HG03135 (cell line): ENCODE measurements at regions not wholly inside any gene's neighbourhood (a gene's known extent, or its start where the extent isn't known, plus 50 kb on each side); places are given as distances from the start of the nearest gene placed in this dataset.

Experiments used
- ATAC-seq: cut with Tn5 transposase; IDR thresholded peaks from one replicate; pipeline ENCODE4 v1.9.1; 2021; ENCODE audit warnings: mild to moderate bottlenecking, moderate library complexity; ENCODE audit not compliant: unreplicated experiment

DNA sequence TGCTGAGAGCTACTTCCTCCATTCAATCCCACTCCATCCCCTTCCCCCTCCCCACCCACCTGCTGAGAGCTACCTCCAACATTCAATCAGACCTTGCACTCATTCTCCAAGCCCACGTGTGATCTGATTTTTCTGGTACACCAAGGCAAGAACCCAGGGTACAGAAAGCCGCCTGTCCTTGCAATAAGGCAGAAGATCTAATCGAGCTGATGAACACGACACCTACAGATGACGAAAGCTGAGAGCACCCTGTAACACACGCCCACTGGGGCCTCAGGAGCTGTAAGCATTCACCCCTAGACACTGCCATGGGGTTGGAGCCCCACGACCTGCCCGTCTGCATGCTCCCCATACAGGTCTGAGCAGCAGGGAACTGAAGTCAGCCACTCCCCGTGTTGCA is 58.3 kb downstream of the TRIML1 start:
- ATAC-seq: no peak

DNA sequence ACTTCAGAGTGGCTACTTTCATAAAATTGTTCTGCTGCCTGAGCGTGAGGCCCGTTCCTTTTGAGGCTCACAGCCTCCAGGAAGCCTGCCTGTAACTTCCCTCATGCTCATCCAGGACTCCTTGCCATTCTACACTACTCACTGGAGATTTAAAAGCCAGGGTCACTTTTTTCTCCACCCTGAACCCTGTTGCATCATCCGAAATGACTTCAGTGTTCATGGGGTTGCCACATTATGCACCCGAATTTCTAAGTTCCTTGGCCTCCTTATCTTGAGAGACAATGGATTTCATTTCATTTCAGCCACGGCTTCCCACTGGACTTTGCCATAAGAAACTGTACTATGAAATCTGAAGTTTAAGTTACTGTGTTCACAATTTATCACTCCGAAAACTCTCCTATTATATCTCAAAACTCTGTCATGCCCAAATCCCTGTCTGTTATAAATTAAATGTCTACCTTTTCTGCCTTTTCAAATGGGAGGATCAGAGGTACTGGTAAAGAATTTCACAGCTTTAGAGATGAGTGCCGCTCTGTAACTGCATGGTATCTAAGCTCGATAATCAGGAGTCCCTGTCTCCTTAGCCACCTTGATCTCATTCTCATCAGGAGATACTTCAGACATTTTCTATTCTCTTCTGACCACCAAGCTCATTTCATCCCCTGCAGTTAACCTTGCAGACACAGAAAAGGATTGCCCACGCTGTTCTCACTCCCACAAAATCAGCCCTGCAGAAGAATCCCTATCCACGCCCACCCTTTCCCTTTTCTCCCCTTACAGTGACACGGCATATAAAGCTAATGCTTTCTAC is 59.9 kb downstream of the TRIML1 start:
- ATAC-seq: no peak

DNA sequence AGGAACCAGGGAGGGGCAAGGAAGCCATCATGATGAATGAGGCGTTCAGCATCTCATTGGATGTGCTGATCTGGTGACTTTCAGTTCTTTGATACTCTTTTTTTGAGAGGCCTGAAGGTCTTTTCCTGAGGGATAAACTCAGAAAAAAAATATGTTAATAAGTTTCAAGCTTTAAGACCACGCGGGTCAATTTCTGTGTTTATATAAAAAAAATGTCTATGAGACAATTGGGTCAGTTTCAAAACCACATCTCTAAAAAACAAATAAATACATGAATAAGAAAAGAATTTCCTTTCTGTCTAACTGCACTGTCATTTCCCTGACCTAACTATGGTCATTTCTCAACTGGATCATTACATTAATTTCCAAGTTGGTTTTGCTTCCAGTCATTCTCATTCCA is 62.6 kb downstream of the TRIML1 start:
- ATAC-seq: no peak

DNA sequence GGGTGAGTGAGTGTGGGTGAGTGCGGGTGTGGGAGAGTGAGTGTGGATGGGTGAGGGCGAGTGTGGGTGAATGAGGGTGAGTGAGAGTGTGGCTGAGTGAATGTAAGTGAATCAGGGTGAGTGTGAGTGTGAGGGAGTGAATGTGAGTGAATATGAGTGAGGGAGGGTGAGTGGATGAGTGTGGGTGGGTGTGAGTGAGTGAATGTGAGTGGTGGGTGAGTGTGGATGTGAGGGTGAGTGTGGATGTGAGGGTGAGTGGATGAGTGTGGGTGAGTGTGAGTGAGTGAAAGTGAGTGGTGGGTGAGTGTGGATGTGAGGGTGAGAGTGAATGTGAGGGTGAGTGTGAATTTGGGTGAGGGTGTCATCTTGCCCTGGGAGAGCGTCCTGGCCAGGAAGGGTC is 67.5 kb downstream of the TRIML1 start:
- ATAC-seq: no peak

DNA sequence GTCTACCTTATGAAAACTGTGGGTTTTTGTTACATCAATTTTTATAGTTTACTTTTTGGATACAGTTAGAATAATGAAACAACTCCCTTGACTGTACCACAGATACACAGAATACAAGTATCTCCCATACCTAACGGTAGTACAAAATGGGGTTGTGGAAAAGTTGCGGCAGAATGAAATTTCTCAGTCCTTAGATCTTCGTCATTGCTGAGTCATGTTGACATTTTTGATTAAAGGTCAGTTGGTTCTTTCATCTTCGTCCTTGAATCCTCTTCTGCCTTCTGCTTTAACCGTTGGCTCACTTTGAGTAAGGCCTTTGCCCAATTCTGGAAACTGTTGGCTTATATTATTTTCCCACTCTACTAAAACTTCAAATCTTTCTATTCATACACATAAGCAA is 75.6 kb downstream of the TRIML1 start:
- no peak for ATAC-seq

DNA sequence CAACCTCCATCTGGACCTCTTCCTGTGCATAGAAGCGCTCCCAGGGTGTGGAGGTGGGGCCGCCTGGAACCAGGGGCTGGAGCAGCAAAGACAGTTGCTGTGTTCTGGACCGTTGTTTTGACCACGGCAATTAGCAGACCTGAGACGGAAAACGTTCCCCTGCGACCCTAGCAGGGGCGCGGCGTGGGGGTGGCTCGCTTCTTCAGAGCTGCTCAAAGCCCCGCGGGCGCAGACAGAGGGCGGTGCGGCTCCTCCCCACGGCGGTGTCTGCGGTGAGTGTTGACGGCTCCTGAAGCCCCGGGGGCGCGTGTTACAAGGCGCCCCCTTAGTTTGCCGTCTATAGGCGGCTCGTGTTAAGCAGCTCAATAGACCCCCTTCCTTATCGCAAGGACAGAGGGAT is 79.2 kb downstream of the TRIML1 start:
- no peak for ATAC-seq

DNA sequence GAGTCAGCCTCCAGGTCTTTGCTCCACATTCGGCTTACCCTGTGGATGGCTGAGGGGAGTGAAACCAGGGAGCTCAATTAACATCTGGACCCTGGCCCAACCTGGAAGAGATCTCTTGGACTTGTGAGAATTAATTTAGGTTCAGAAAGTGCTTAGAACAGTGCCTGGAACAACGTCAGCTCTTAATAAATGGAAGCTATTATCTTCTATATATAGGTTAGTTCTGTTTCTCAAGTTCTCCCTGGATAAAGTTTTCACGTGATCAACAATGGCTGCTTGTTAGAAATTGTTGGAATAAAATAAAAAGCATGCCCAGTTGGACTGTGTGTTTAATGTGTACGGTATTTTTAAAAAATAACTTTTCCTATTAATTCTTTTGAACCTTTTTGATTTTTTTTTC is 80.8 kb downstream of the TRIML1 start:
- no peak for ATAC-seq

DNA sequence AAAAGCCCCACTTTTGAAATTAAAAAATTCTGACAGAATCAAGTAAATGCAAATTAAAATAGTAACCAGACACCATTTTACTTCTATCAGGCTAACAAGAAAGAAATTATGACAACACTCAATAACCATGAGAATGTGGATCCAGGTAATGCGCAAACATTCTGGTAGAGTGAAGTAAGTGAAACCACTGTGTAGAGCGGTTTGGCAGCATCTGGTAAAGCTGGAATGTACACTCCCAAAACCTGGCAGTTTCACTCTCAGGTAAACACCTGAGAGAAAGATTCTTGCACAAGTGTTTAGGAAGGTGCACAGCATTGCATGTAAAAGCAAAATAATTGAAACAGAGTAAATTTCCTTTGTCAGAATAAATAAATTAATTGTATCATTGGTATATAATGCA is 81.8 kb downstream of the TRIML1 start:
- no peak for ATAC-seq

DNA sequence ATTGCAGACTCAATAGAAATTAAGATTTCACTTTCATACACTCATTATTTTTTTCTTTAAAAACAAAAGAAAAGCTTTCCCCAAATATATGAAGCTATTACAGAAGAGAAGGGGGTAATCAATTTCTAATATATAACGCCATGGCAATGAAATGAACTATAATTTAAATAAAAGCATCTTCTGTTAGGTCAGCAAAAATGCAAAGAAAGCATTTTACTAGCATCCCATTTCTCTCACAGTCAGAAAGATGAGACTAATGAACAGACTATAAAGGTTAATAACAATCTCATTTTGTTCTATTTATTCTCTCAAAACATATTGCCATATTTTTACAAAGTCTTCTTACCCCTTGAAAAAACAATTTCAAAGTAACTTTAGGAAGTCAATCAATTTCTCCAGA is 89.0 kb downstream of the TRIML1 start:
- no peak for ATAC-seq

DNA sequence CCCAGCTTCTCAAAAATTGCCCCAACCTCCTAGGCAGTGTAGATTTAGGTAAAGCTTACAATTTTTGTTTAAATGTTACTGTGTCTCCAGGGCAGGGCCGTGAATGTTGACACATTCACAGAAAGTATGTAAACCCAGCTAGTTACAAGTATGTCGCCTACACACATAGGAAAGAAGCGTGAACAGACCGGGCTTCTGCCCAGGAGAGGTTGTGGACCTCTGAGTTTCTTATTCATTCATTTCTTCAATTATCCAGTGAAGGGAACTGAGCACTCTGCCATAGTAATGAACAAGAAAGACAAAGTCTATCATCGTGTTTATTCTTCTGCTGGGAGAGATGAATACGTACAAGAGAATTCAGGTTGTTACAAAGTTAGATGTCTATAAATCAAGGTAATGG is 93.2 kb downstream of the TRIML1 start:
- ATAC-seq: no peak

DNA sequence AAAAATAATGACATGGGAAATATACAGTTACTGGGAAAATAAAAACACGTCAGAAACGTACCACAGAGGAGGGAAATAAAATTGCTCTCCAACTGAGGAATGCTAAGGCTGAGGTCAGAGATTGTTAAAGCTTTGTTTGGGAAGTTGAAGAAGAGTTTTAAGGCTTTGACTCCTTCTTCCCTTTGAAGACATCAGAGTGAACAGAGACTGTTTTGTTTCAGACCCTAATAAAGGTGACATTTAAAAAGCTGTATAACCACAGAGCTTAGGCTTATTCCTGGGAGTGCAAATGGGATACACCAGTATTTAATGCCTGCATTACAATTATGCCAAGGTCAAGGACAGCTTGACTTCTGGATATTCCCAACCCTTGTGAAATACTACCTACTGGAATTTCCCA is 102.8 kb downstream of the TRIML1 start:
- no peak for ATAC-seq

DNA sequence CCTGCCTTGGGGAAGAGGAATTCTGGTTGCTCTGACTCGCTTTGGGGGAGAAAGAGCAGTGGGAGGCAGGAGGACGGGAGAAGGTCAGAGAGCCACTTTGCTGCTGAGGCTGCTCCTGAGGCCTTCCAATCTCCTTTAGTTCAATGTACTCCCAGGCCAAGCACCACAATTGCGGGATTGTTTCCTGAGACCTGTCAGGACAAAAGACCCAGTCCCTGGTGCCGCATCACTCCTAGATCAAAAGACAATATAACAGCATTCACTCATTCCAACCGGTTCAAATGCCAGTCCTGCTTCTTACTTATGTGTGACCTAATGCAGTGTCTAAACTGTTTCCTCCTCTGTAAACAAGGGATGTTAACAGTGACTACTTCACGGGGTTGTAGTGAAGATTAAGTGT is 106.4 kb downstream of the TRIML1 start:
- ATAC-seq: no peak

DNA sequence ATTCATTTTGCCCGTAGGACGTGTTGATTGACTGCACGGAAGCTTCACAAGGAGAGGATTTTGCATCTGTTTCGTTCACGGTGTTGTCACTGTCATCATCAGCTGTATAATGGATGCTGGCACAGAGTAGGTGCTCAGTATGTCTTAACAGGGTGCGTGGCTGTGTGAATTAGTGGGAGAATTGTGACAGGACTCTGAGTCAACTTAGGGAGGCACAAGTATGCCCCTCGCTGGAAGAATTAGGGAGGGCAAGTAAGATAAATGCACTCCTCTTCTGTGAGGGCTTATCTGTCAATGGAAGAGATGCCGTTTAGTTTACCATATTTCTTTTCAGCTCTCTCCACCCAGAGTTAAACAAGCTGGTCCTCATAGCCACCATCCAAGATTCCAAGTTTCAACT is 107.2 kb downstream of the TRIML1 start:
- no peak for ATAC-seq

DNA sequence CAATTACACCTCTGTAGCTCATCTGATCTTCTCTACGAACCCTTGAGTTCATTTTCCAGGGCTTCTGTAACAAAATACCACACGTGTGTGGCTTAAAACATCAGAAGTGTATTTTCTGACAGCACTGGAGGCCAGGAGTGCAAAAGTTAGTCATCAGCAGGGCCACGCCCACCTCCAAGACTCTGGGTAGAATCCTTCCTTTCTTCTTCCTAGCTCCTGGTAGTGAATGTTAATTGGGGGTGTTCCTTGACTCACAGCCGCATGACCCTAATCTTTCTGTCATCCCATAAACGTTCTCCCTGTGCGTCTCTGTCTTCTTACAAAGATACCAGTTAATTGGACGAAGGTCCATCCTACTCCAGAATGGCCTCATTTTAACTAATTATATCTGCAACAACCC is 115.0 kb downstream of the TRIML1 start:
- ATAC-seq: no peak

DNA sequence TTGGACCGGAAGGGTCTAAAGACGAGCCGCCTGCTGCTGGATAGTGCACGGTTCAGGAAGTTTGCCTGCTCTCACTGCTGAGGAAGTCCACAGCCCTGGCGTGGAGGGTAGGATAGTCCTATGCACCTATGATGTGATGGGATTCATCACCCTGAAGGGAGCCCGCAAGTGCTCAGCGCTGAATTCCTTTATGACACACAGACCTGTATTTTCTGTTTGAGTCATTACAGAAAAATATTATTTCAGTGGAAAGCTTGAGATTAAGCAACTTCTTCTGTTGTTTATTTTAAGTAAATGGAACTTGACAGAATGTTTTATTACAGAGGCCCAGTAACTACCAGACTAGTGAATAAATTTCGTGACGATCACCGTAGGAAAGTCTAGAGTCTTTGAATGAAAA is 123.2 kb downstream of the TRIML1 start:
- no peak for ATAC-seq

DNA sequence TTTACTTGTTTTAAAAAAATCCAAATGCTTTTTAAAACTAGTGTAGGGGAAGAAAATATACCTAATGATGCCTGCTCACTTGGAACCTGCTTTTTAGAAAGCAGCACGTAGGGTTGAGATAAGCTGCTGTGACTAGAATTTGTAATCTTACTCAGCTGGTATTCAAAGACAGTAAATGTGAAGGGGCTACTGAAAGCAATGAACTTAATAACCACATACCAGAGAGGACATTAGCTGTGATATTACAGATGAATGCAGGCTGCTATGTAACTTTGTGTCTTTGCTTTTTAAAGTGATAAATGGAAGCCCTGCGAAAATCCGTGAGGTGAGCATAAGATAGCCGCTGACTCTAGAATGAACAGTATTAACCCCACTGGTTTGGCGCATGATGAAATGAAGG is 124.1 kb downstream of the TRIML1 start:
- ATAC-seq: no peak

DNA sequence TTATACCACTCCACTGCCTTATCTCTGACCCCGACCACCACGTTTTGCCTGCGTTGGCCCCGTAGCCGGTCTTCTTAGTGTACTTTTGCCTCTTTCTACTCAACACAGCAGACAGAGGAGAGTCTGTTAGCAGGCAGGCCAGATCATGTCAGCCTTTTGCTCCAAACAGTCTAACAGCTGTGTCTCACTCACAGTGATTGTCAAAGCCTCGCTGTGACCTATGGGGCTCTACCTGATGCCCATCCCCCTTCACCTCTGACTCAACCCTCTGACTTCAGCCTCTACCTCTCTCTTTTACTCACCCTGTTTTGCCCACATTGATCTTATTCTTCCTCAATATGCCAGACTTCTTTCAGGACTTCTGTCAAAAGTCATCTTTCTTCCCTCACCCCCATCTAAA is 127.1 kb downstream of the TRIML1 start:
- no peak for ATAC-seq

DNA sequence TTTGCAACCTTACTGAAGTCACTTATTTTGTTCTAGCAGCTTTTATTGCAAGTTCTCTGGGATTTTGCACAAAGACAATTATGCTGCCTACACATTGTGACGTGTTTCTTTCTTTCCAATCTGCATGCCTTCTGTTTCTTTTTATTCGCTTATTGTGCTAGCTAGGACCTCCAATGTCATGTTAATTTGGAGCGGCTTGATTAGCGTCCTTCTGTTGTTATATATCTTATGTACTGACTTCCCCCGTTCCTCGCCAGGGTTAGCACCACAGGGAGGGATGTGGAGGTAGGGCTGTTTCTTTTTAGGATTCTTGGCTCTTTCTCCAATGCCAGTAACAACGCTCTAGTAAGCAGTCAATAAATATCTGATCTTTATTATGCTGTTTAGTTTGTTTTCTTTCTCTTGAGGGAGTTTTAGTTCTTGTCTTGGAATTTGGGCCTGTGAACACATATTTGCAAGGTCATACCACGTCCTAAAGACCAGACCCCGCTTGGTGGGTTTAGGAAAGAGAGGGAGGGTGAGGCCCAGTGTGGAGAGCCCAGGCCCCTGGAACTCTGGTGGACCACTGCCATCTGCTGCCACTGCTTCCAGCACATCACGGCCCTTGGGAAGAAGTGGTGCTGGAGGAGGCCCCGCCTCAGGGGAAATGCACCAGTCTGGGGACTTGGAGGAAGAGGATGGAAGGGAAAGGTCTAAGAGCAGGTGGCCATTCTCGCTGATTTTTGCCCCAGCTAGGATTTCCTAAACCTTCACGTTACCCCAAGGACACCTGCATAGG is 129.1 kb downstream of the TRIML1 start:
- ATAC-seq: no peak

DNA sequence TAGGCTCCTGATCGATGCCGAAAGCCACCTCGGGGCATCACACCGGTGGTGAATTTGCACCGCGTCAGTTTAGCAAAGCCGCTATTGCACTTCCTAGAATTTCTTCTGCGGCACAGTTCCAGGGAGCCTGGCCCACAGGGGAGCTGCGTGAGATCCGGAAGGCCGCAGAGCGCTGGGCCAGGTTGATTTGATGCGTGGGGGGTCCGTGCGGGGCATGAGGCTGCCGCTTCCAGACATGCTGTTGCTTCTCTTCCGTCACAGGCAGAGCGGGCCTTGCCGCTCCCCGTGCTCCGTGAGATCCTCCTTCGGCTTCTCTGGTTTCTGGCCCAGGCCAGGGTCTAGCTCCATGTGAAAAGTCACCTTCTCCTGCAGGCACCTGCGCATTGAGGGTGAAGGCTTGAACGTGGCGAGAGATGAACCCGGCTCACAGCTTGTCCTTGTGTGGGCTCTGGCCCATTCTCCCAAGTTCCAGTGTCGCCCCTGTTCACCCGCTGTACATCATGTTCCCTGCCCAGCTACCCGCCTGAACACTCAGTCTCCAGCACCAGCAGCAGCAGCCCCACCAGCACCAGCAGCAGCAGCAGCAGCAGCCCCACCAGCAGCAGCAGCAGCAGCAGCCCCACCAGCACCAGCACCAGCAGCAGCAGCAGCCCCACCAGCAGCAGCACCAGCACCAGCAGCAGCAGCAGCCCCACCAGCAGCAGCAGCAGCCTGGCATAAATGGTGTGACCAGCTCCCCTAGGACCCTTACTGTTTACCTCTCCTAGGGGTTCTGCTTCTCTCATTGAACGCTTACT is 131.2 kb downstream of the TRIML1 start:
- no peak for ATAC-seq

DNA sequence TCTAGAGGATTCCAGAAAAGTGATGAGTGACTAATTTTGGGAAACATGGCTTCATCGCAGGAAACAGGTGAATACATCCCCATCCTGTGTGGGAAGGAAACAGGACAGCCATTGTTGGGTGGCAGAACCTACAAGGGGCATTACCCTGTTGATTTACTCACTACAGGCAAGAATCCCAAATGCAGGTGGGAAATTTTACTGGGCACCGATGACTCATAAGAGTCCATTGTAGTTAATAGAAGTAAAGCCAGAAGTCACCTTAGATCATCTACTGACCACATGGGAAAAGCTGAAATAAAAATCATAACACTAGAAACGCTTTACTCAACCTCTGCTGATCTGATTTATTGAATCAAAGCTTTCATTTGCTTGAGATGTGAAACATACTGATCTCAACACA is 136.4 kb downstream of the TRIML1 start:
- no peak for ATAC-seq

DNA sequence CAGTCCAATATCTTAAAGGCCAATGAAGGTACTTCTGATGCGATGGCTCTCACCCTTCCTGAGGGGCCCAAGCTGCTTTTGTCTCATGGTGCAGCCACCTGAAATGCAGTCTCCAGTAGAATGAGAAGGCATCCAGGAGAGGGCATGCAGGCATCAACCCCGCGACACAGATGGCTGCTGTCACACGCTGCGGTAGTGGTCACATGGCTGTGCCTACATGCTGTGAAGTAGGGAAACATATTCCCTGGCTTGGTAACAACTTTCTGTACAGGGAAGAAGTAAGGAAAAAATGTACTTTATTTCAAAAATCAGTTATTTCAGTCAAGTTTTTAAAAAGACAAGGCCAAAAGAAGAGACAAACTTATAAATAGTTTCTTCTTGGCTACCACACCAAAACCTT is 139.9 kb downstream of the TRIML1 start:
- no peak for ATAC-seq
